HG03342 (cell line): ENCODE measurements at regions not wholly inside any gene's neighbourhood (a gene's known extent, or its start where the extent isn't known, plus 50 kb on each side); places are given as distances from the start of the nearest gene placed in this dataset.
"Not testable (repeated sequence)": the region's sequence is repeated elsewhere in the genome, so short reads cannot be mapped to it uniquely, and the experiment has no call there.

Source experiments
- ATAC-seq: cut with Tn5 transposase; IDR thresholded peaks from one replicate; pipeline ENCODE4 v1.9.1; 2021; ENCODE audit warnings: mild to moderate bottlenecking, moderate library complexity; ENCODE audit not compliant: unreplicated experiment

DNA sequence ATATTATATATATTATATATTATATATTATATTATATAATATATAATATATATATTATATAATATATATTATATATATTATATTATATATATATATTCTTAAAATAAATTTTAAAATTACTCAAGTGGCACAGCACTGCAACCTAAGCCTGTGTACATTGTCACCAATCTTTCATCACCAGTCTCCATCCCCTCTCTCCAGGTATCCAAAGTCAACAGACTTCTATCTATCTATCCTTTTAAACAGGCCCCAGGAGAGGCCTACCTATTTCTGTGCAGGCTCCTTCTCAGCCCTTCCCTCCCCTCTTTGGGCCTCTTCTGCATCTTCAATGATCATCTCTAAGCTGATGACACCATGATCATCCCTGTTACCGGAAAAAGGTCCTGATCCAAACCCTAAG lies 111.7 kb downstream of the RHOU start:
- ATAC-seq = no peak

DNA sequence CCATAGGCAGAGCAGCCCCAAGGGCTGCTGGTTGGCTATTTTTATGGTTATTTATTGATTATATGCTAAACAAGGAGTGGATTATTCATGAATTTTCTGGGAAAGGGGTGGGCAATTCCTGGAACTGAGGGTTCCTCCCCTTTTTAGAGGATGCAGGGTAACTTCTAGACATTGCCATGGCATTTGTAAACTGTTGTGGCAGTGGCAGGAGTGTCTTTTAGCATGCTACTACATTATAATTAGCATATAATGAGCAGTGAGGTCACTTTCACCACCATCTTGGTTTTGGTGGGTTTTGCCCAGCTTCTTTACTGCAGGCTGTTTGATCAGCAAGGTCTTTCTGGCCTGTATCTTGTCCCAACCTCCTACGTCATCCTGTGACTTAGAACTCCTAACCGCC lies 112.2 kb downstream of the RHOU start:
- not testable (repeated sequence) for ATAC-seq

DNA sequence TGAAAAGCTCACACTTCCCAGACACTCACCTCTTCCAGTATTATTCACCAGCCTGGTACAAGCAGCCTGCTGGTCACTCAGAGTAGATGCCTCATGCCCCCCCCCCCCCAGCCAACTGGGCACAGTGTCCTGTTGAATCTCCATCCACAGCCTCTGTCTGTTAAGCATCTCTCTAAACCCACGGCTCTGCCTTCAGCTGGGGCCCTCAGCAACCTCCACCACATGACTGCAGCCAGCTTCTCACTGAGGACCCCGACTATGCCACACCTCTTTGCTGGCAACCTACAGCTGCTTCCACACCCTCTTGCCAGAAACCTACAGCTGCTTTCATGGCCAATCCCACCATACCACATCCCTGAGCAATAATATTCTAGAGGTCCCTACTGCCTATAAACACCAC lies 113.1 kb downstream of the RHOU start:
- ATAC-seq = no peak

DNA sequence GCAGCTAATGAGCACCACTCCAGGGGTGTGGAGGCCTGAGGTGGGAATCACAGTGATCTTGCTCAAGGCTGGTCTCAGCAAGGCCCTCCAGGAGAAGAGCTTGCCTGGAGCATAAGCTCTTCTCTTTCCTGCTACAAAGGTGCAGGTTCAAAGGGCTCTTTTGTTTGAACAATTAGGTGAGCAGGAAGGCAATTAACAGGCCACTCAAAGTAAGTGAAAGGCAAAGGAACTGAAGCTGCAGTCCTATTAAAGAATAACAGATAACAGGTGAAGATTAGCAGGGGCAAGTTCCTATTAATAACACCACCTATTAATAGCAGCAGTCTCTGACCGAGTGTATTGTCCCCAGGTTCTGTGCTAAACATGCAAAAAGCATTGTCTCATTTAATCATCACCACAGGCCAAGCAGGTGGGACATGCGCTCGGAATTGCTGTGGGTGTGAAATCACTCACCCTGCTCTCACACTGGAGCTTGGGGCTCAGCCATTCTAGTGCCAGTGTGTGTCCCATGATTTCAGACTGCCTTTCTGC lies 113.8 kb downstream of the RHOU start:
- peak; percentile 80 for ATAC-seq

DNA sequence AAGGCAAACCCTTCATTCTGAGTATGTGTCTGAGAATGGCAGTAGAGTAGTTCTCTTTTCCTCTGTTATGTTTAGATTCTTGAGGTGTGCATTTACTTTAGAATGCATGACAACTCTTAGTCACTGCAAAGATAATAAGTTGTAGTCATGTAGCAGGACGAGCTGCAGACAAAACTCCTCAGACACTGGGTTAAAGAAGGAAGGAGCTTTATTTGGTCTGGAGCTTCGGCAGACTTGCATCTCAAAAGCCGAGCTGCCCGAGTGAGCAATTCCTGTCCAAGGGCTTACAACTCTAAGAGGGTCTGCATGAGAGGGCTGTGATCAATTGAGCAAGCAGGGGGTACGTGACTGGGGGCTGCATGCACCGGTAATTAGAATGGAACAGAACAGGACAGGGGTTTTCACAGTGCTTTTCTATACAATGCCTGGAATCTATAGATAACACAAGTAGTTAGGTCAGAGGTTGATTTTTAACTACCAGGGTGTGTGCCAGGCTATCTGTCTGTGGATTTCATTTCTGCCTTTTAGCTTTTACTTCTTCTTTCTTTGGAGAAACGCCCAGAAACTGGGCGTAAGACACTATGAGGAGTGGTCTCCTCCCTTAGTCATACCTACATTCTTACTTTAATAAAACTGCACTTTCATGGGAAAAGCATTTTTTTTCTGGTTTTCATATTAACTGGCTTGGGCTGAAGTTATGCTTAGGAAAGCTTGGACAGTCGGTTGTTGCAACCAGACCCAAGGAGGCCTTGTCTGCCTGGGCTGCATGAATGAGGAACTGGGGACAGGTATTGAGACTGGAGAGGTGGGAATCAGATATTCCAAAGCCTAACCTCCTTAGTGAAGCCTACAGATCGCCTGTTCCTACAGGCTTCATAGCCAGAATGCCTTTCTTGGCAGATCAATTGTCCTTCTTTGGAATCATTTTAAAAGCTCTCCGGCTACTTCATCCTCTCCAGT lies 115.1 kb downstream of the RHOU start:
- no peak for ATAC-seq

DNA sequence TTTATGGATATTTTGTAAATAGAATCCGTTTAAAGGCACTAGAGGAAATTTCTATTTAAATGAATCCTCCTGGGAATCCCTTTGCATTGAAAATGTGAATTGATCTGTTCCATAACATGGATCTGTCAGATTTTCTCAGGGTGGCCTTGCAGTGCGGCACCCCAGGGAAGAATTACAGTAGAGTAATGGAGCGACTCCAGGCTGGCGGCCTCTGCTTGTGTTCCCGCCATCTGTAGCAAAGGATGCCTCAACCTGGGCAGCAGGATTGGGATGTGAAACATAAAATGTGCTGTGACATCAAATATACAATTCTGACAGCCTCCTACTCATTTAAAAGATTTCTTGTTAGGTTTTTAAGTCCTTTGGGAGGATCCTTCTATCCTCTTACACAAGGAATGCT lies 115.9 kb downstream of the RHOU start:
- no peak for ATAC-seq

DNA sequence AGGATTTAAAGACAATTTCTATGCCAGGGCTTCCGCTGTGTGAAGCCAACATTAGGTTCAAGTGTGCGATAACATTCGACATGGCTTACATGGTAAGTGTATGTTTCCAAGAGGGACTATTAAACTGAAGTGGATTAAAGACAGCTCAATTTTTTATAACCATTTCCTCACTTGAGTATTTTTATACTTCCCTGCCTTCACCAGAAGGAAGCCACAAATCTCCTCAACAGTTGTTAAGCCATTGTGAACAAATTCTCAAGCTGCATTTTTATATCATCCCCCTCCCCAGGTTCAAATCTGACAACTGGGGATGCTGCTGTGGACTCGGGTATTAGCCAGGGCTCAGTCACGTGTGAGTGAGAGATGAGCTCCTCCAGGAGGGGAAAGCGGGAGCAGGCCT lies 116.3 kb downstream of the RHOU start:
- ATAC-seq = no peak

DNA sequence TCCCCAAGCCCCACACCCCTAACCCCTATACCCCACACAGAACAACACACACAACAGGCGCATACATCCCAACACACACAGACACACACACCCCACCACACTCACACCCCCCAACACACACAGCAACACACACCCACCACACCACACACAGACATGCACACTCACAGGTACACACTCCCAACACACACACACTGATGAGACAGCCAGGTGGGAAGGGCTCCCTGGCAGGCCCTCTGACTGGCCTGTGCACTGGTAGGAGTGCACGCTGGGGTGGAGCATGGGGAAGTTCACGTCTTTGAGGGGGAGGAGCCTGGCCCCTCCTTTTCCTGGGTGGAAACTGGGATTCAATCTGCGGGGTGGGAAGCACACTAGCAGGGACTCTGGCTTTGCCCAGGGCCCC lies 116.7 kb downstream of the RHOU start:
- no peak for ATAC-seq

DNA sequence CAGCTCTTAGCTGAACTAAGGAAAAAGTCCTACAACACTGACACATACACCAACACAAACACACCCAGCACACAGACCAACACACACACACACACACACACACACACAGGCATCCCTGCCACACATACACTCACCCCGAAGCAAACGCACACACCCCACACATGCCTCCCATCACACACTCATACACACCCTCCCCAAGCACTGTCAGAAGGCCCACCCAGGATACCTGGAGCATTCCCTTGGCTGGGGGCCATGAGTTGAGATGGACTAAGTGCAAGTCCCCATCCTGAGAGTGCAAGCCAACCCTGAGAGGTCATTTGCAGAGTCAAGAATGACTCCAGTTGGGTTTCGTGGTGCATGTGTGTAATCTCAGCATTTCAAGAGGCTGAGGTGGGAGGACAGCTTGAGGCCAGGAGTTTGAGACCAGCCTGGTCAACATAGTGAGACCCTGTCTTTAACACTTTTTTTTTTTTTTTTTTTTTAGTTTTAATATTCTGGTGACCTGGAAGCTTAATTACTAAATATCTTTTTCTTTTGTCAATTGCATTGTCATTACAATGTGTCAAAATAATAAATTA lies 117.3 kb downstream of the RHOU start:
- no peak for ATAC-seq

DNA sequence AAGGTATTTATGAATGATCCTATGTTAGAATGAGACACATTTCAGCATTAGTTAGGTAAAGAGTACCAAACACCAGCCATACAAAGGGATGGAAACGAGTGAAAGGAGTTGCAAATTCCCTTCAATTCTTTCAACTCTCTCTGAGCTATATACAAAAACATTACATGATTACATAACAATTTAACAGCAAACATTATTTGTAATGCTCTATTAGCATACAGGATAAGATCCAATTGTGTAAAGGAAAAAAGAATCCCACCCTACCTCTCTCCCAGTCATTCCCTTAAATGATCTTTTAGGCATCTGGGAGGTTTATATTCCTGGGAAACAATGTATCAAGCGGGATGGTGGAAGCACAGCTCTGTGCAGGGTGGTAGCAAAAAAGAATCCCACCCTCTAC lies 117.9 kb downstream of the RHOU start:
- no peak for ATAC-seq

DNA sequence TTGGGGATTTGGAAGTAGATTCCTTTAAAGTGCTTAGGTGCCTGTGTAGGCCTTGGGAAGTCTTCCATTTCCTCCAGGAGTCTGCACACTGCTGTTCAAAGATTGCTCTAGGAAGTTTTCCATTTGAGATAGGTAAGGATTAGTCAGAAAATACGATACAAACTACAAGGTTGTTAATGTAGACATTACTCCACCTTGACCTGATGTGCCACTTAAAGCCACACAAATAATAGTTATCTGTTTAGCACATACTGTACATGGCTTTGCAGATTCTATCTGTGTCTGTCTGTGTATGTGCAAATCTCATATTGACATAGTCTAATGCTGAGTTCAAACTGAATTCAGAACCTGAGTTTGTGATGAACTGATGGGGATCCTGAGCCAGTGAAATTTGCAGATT lies 118.4 kb downstream of the RHOU start:
- ATAC-seq = no peak

DNA sequence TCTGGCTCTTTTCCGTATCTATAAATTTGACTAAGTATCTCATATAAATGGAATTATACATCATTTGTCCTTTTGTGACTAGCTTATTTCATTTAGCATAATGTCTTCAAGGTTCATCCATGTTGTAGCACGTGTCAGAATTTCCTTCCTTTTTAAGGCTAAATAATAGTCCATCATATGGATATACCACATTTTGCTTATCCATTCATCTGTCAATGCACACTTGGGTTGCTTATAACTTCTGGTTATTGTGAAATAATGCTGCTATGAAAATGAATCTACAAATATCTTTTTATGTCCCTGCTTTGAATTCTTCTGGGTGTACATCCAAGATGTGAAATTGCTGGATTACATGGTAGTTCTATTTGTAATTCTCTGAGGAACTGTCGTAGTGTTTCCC lies 119.6 kb downstream of the RHOU start:
- ATAC-seq = no peak

DNA sequence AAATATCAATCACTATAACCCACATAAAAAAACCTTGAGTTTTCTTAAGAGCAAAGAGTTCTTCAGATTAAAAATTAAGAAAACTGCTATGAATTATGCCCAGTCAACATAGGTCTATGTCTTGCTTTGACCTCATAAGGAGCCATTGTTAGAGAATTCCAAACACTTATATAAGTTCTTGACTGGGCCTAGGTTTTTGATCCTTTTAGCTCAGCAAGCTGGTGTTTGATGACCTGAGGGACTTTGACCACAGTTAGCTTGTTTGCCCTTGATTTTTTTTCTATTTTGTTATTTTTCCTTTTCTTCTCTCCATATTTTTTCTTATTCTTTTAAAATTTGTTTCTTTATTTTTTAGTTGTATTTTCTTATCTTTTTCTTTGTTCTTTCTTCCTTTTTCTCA lies 122.3 kb downstream of the RHOU start:
- no peak for ATAC-seq

DNA sequence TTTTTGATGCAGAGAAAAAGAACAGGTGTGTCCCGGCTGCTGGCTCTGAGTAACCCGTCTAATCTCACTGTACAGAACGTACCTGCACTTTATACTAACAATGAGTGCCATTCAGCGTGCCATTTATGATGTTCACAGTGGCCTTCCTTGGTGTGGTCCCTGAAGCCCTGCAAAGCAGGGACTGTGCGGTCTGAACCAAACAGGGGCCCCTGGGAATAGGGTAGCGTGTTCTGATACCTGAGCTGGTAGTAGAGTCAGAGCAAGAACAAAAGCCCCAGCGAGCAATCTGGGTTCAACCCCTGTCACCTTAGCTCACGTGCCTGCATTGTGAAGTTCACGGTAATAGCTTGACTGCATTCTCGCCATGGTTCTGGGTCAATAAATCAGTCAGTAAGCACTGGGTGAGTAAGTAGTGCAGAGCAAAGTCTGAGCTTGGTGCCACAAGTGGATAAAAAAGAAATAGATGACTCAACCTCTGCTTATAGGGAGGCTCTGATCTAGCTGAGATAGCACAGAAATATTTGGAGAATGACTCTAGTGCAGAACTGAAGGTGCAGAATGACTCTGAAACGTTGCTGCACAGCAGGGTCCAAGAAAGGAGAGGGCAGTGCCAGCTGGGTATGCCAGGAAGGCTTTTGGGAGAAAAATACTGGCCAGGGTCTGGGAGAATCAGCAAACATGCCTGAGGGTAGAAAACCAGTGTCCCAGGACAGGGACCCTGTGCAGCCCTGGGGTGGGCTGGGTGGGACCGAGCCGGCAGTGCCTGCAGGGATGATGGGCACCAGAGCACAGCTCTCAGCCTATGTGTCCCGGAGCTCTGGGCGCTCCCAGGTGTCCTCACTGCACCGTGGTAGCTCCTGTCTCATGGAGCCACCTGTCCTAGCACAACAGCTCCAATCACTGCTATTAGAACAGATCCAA lies 125.9 kb downstream of the RHOU start:
- peak; percentile 63 for ATAC-seq

DNA sequence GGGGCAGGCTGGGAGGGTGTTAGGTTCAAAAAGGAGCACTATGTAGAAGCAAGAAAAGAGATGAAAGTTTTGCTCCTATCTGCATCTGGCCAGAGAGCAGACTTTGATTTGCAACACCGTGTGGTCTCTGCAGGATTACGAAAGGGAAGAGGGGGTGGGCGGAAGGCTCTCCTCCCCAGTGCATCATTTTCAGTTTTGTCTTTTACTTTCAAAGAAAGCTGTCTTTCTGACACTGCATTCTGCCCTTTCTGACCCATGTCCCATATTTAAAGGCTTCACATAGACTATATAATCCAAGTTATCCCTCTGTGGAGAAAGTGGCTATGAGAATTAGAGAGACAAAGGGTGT lies 126.5 kb downstream of the RHOU start:
- ATAC-seq = no peak

DNA sequence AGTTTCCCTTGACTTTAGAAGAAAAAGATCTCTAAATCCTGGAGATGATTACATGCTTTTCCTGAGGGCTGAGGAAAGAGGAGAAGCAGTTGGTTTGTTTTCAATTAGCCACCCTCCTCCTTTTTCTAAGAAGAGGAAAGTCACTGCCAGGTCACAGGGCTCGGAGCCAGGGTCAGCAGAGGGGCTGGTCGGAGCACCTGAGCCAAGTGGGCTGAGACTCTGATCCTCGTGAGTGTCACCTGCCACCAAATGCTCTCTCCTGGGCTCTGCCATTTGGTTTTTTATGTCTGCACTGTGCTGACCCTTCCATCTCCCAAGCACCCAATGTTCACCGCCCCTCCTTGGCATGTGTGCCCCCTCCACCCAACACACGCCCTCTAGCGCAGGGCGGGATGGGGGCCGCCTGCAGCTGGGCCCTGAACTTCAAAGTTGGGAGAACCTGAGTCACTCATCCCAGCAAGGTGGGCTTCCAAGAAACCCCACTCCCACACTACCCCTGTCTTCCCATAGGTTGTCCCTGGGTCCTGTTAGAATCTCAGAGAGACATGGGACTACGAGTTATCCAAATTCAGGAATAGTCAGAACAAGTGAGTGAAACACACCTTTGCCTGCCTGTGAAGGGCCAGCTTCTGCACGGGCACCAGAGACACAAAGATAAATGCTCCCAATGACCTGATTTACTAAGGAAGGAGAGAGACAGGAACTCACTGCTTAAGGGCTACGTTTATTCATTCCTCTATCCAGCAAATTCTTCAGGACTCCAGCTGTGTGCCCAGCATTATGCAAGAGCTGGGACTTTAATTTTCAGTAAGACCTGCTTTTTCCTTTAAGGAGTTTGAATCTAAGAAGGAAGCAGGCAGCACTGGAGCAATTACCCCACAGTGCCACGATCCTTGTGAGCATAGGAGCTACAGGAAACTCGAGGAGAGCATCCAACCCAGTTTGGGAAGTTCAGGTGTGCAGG lies 127.5 kb downstream of the RHOU start:
- ATAC-seq = no peak

DNA sequence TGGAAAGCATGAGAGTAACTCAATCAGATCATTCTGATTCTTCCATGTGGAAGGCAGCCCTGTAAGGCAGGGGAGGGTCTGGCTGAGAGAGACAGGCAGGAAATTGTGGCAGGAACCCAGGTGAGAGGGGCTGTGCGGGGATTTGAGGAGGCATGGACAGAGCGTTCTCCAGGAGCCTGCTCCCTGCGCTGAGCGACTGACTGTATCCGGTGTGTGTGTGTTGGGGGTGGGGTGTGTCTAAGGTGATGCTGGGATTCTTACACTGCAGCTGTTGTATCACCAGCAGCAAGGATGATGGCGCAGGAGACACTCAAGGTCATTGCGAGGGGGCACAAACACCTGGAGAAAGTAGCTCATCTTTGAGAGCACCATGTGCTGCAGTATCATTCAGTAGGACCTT lies 128.5 kb downstream of the RHOU start:
- ATAC-seq = no peak

DNA sequence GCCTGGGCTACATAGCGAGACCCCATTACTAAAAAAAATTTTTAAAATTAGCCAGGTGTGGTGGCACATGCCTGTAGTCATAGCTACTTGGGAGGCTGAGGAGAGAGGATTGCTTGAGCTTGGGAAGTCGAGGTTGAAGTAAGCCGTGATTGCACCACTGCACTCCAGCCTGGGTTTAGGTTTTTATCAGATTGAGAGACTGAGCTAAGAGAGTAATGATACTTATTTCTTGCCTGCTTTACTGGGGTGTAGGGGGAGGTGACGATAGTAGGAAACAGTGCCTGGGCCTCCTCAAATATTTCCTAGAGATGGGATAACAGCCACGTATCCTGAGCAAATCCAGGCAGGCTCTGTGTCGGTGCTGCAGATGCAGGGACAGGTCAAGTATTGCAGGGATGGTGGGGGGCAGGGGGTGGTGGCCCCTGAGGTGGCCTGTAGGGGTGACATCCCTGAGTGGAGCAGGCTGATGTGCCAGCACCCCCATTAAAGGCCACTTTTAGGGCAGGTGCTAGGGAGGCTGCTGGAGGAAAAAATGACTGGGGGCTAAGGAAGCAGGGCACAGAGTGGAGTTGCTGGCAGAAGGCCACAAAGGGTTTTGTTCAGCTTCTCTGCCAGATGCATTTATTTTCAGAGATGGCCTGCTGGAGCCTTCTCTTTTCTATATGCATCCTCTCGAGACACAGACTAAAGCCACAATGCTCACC lies 130.5 kb downstream of the RHOU start:
- no peak for ATAC-seq

DNA sequence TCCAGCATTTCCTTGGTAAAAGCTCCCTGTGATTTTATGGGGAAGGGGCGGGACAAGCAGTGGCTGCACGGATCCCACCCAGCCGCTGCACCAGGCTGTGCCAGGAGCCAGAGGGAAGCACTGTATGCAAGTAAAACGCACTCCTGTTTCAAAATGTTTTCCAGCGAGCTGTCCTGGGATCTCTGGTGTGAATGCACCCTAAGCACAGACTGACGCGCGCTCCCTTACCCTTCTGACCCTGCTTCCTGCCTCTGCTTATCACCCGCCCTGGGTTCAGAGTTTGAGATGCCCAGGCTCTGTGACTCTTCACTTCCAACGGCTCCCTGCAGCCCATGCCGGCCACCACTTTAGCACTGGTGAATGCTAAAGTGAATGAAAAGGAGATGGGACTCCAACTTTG lies 131.2 kb downstream of the RHOU start:
- ATAC-seq = no peak
